Stimulated activated CD4-positive, alpha-beta T cell treated with anti-CD3 and anti-CD28 coated beads, Interleukin-4, amount 100 ng/mL, for 48 hours (primary cell): ENCODE measurements at regions not wholly inside any gene's neighbourhood (a gene's known extent, or its start where the extent isn't known, plus 50 kb on each side); places are given as distances from the start of the nearest gene placed in this dataset.
"Not testable (repeated sequence)": the region's sequence is repeated elsewhere in the genome, so short reads cannot be mapped to it uniquely, and the experiment has no call there.

ENCODE experiments used
- DNase-seq, 2 donors: peaks; one replicate each; pipeline ENCODE4 v3.0.0-alpha.2; 2020; ENCODE audit warnings: low read depth in 2 of 2

GRCh38 chr20:53800418-53800817, 206.8 kb upstream of the ZNF217 start:
- no peak for DNase-seq

- DNase-seq, result no peak
Measured at GRCh38 chr20:53797085-53797484, 203.4 kb upstream of the ZNF217 start.

- DNase-seq, result no peak
Measured at GRCh38 chr20:53795170-53795569, 201.5 kb upstream of the ZNF217 start.

- DNase-seq, result no peak
Measured at GRCh38 chr20:53794529-53795115, 201.0 kb upstream of the ZNF217 start.

GRCh38 chr20:53793783-53794383, 200.2 kb upstream of the ZNF217 start:
- no peak for DNase-seq

- DNase-seq, result no peak
Measured at GRCh38 chr20:53792946-53793536, 199.4 kb upstream of the ZNF217 start.

GRCh38 chr20:53789989-53790675, 196.5 kb upstream of the ZNF217 start:
- no peak for DNase-seq

GRCh38 chr20:53788253-53789022, 194.8 kb upstream of the ZNF217 start:
- no peak for DNase-seq

GRCh38 chr20:53787491-53787931, 193.9 kb upstream of the ZNF217 start:
- not testable (repeated sequence) for DNase-seq

GRCh38 chr20:53786445-53787267, 193.0 kb upstream of the ZNF217 start:
- DNase-seq, result no peak

GRCh38 chr20:53786071-53786444, 192.4 kb upstream of the ZNF217 start:
- no peak for DNase-seq

GRCh38 chr20:53785320-53785719, 191.7 kb upstream of the ZNF217 start:
- DNase-seq, result no peak

GRCh38 chr20:53783768-53784167, 190.1 kb upstream of the ZNF217 start:
- no peak for DNase-seq

- DNase-seq, result no peak
Measured at GRCh38 chr20:53782612-53783246, 189.1 kb upstream of the ZNF217 start.

- no peak for DNase-seq
Measured at GRCh38 chr20:53779822-53780221, 186.2 kb upstream of the ZNF217 start.

- DNase-seq, result no peak
Measured at GRCh38 chr20:53778736-53779135, 185.1 kb upstream of the ZNF217 start.

- no peak for DNase-seq
Measured at GRCh38 chr20:53778041-53778516, 184.4 kb upstream of the ZNF217 start.

- not testable (repeated sequence) for DNase-seq
Measured at GRCh38 chr20:53777402-53777801, 183.8 kb upstream of the ZNF217 start.

GRCh38 chr20:53776858-53777257, 183.2 kb upstream of the ZNF217 start:
- no peak for DNase-seq

- no peak for DNase-seq
Measured at GRCh38 chr20:53774461-53775203, 181.0 kb upstream of the ZNF217 start.
